HG02973 (cell line): ENCODE measurements at regions not wholly inside any gene's neighbourhood (a gene's known extent, or its start where the extent isn't known, plus 50 kb on each side); places are given as distances from the start of the nearest gene placed in this dataset.

Experiments used
- ATAC-seq: cut with Tn5 transposase; IDR thresholded peaks from one replicate; pipeline ENCODE4 v1.9.1; 2021; ENCODE audit warnings: moderate library complexity; ENCODE audit not compliant: unreplicated experiment

- ATAC-seq = no peak
These were observed 311.0 kb downstream of the AGTPBP1 start for GRCh38 chr9:85430659-85431338.

GRCh38 chr9:85428230-85428629 is 313.5 kb downstream of the AGTPBP1 start:
- ATAC-seq = no peak

- no peak for ATAC-seq
These were observed 314.0 kb downstream of the AGTPBP1 start for GRCh38 chr9:85427772-85428171.

GRCh38 chr9:85425153-85425611 is 316.6 kb downstream of the AGTPBP1 start:
- ATAC-seq = peak; percentile 56

- ATAC-seq = no peak
These were observed 318.3 kb downstream of the AGTPBP1 start for GRCh38 chr9:85423422-85423821.

- ATAC-seq = no peak
These were observed 320.1 kb downstream of the AGTPBP1 start for GRCh38 chr9:85421641-85422040.

GRCh38 chr9:85420750-85421149 is 321.0 kb downstream of the AGTPBP1 start:
- no peak for ATAC-seq

- no peak for ATAC-seq
These were observed 324.1 kb downstream of the AGTPBP1 start for GRCh38 chr9:85417674-85418073.

- ATAC-seq = no peak
These were observed 325.0 kb downstream of the AGTPBP1 start for GRCh38 chr9:85416715-85417114.

GRCh38 chr9:85414390-85414789 is 327.4 kb downstream of the AGTPBP1 start:
- no peak for ATAC-seq

- ATAC-seq = no peak
These were observed 333.3 kb downstream of the AGTPBP1 start for GRCh38 chr9:85408494-85408893.

GRCh38 chr9:85405566-85405950 is 336.2 kb downstream of the AGTPBP1 start:
- ATAC-seq = no peak

- ATAC-seq = no peak
These were observed 336.7 kb downstream of the AGTPBP1 start for GRCh38 chr9:85404911-85405565.

GRCh38 chr9:85402551-85402950 is 339.2 kb downstream of the AGTPBP1 start:
- ATAC-seq = no peak

- no peak for ATAC-seq
These were observed 339.8 kb downstream of the AGTPBP1 start for GRCh38 chr9:85401998-85402397.

GRCh38 chr9:85397005-85397404 is 344.7 kb downstream of the AGTPBP1 start:
- no peak for ATAC-seq

GRCh38 chr9:85392260-85392659 is 349.5 kb downstream of the AGTPBP1 start:
- ATAC-seq = no peak

GRCh38 chr9:85377731-85378289 is 363.9 kb downstream of the AGTPBP1 start:
- ATAC-seq = no peak

- ATAC-seq = no peak
These were observed 373.0 kb downstream of the AGTPBP1 start for GRCh38 chr9:85368781-85369180.

- ATAC-seq = no peak
These were observed 382.6 kb downstream of the AGTPBP1 start for GRCh38 chr9:85359161-85359560.

- no peak for ATAC-seq
These were observed 392.7 kb downstream of the AGTPBP1 start for GRCh38 chr9:85349046-85349445.

GRCh38 chr9:85347541-85347940 is 394.2 kb downstream of the AGTPBP1 start:
- no peak for ATAC-seq
